Adrenal gland (tissue), 5 donors: ENCODE measurements at regions not wholly inside any gene's neighbourhood (a gene's known extent, or its start where the extent isn't known, plus 50 kb on each side); places are given as distances from the start of the nearest gene placed in this dataset.

Source experiments
- POLR2A ChIP-seq, 2 donors: fragments of 450-650 bp; IDR thresholded peaks; one replicate each; pipeline ENCODE4 v1.6.1; 2017; ENCODE audit warnings: antibody characterized with exemption in 2 of 2, mild to moderate bottlenecking in 2 of 2, moderate library complexity in 1 of 2
- TF ChIP-seq, protein P1 (sequence below), 6 experiments: fragments of 450-650 bp in 4 of 6; fragments of 200-600 bp in 2 of 6; sonication (generic) in 1 of 6; IDR thresholded peaks; 1 replicate in 5 of 6; 2 replicates in 1 of 6; pipeline versions ENCODE4 v1.5.1 to v1.8.0; 2016 to 2021; ENCODE audit warnings: antibody characterized with exemption in 6 of 6, mild to moderate bottlenecking in 2 of 6, moderate library complexity in 1 of 6
- donor health status: DM: no; HTN: no; CAD: no.

DNA sequence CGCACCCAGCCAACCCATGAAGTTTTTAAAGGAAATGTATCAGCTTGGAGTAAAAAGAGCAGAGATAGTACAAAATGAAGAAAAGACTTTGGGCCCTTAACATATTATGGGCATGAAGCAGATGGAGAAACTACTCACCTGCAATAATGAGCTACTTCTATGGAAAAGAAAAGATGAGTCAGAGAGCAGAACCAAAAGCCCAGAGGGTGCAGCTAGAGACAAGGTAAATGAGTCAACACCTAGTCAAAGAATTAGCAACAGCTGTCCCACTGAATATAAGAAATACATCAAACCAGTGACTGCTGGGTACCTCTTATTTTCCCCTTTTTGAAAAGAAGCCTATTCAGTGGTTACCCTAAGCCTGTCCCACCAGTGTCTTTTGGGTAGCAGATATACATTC, 61.8 kb downstream of the RPL27A start:
- TF ChIP-seq, protein P1, sequence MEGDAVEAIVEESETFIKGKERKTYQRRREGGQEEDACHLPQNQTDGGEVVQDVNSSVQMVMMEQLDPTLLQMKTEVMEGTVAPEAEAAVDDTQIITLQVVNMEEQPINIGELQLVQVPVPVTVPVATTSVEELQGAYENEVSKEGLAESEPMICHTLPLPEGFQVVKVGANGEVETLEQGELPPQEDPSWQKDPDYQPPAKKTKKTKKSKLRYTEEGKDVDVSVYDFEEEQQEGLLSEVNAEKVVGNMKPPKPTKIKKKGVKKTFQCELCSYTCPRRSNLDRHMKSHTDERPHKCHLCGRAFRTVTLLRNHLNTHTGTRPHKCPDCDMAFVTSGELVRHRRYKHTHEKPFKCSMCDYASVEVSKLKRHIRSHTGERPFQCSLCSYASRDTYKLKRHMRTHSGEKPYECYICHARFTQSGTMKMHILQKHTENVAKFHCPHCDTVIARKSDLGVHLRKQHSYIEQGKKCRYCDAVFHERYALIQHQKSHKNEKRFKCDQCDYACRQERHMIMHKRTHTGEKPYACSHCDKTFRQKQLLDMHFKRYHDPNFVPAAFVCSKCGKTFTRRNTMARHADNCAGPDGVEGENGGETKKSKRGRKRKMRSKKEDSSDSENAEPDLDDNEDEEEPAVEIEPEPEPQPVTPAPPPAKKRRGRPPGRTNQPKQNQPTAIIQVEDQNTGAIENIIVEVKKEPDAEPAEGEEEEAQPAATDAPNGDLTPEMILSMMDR (IDR thresholded peaks at IDR 0.05), result no peak
- no peak for TF ChIP-seq POLR2A (IDR thresholded peaks at IDR 0.05)
